ENCODE measurements at regions not wholly inside any gene's neighbourhood (a gene's known extent, or its start where the extent isn't known, plus 50 kb on each side); places are given as distances from the start of the nearest gene placed in this dataset.

GRCh38 chr18:4762330-4762729 is 307.2 kb upstream of the DLGAP1 start:
- H3K9me3 Mint-ChIP-seq (ENCODE audit: insufficient read depth) = peaks cover 5% of the 10 kb centered on the region
- H3K4me3 ChIP-seq (ENCODE audit: control extremely low read depth in 1 of 5, extremely low read depth in 1 of 5, insufficient read depth in 1 of 5, low read depth in 2 of 5, low read length in 4 of 5) = no peak overlapping the region
- ATAC-seq (ENCODE audit: low read depth) (no peak), DNase-seq (no peak)
- H3K9me3 ChIP-seq (ENCODE audit: control extremely low read depth in 1 of 3, control insufficient read depth in 2 of 3, insufficient read depth in 1 of 3, low read length in 2 of 3) = peaks cover 0 to 8% (median 0%) of the 10 kb centered on the region in 3 donors
- no peaks in the 10 kb centered on the region for H4K20me1 ChIP-seq (ENCODE audit: control insufficient read depth, insufficient read depth, low read length, poor library complexity, severe bottlenecking)
- H3K4me2 ChIP-seq (replicated peaks; ENCODE audit: low read depth, low read length, poor library complexity, severe bottlenecking) = no peak overlapping the region
- no peaks in the 10 kb centered on the region for H3K36me3 ChIP-seq (replicated peaks in 1 of 2; ENCODE audit: control extremely low read depth in 1 of 2, control insufficient read depth in 1 of 2, extremely low read depth in 1 of 2, insufficient read depth in 2 of 2, low read length in 1 of 2)
- H3K4me1 ChIP-seq (ENCODE audit: control insufficient read depth in 2 of 2, insufficient read depth in 2 of 2, low read length in 2 of 2) = no peaks in the 10 kb centered on the region
- no peak overlapping the region for H3K4me3 Mint-ChIP-seq
- no peaks in the 10 kb centered on the region for H3K79me2 ChIP-seq (ENCODE audit: control insufficient read depth, insufficient read depth, low read length)
- CTCF ChIA-PET = no interaction called here
- H3K9ac ChIP-seq (ENCODE audit: low read length) = no peak overlapping the region
- no peaks in the 10 kb centered on the region for H3K4me1 Mint-ChIP-seq
- intact Hi-C loops (cut with micrococcal nuclease) = no loop called here
- H2AFZ ChIP-seq (ENCODE audit: insufficient read depth, low read depth, low read length, poor library complexity, severe bottlenecking) = no peak overlapping the region
- 88% methylated on average over 2 of the region's 3 CpGs for WGBS (ENCODE audit: insufficient coverage)
- H3K27ac Mint-ChIP-seq = no peak overlapping the region
- H3K27me3 ChIP-seq (replicated peaks in 1 of 4; ENCODE audit: control extremely low read depth in 1 of 4, control insufficient read depth in 3 of 4, insufficient read depth in 4 of 4, low read length in 3 of 4) = no peaks in the 10 kb centered on the region
- no peak for TF ChIP-seq CTCF (IDR thresholded peaks at IDR 0.05)
- no peak for TF ChIP-seq EZH2 (IDR thresholded peaks at IDR 0.05; ENCODE audit: borderline replicate concordance, insufficient read depth, low read depth, low read length, poor library complexity, severe bottlenecking)
- no peak overlapping the region for H3K27ac ChIP-seq (ENCODE audit: low read length in 2 of 2)
- no peaks in the 10 kb centered on the region for H3K27me3 Mint-ChIP-seq
- POLR2A ChIA-PET = no interaction called here

GRCh38 chr18:4758980-4759379 is 303.9 kb upstream of the DLGAP1 start:
- WGBS (ENCODE audit: insufficient coverage) = 77% methylated on average over 4 of the region's 4 CpGs
- no peaks in the 10 kb centered on the region for H3K79me2 ChIP-seq (ENCODE audit: control insufficient read depth, insufficient read depth, low read length)
- H4K20me1 ChIP-seq (ENCODE audit: control insufficient read depth, insufficient read depth, low read length, poor library complexity, severe bottlenecking) = no peaks in the 10 kb centered on the region
- H3K9me3 ChIP-seq (ENCODE audit: control extremely low read depth in 1 of 3, control insufficient read depth in 2 of 3, insufficient read depth in 1 of 3, low read length in 2 of 3) = peaks cover 0 to 10% (median 1%) of the 10 kb centered on the region in 3 donors
- ChIA-PET POLR2A (no interaction called here), CTCF (no interaction called here)
- no peaks in the 10 kb centered on the region for H3K36me3 ChIP-seq (replicated peaks in 1 of 2; ENCODE audit: control extremely low read depth in 1 of 2, control insufficient read depth in 1 of 2, extremely low read depth in 1 of 2, insufficient read depth in 2 of 2, low read length in 1 of 2)
- no peak for TF ChIP-seq EZH2 (IDR thresholded peaks at IDR 0.05; ENCODE audit: borderline replicate concordance, insufficient read depth, low read depth, low read length, poor library complexity, severe bottlenecking)
- no peak for TF ChIP-seq CTCF (IDR thresholded peaks at IDR 0.05)
- H3K4me1 Mint-ChIP-seq = no peaks in the 10 kb centered on the region
- H3K4me1 ChIP-seq (ENCODE audit: control insufficient read depth in 2 of 2, insufficient read depth in 2 of 2, low read length in 2 of 2) = no peaks in the 10 kb centered on the region
- intact Hi-C loops (cut with micrococcal nuclease) = no loop called here
- H2AFZ ChIP-seq (ENCODE audit: insufficient read depth, low read depth, low read length, poor library complexity, severe bottlenecking) = no peak overlapping the region
- no peak overlapping the region for H3K9ac ChIP-seq (ENCODE audit: low read length)
- no peak for ATAC-seq (ENCODE audit: low read depth)
- no peaks in the 10 kb centered on the region for H3K27me3 ChIP-seq (replicated peaks in 1 of 4; ENCODE audit: control extremely low read depth in 1 of 4, control insufficient read depth in 3 of 4, insufficient read depth in 4 of 4, low read length in 3 of 4)
- no peak overlapping the region for H3K27ac Mint-ChIP-seq
- H3K4me3 ChIP-seq (ENCODE audit: control extremely low read depth in 1 of 5, extremely low read depth in 1 of 5, insufficient read depth in 1 of 5, low read depth in 2 of 5, low read length in 4 of 5) = no peak overlapping the region
- H3K4me2 ChIP-seq (replicated peaks; ENCODE audit: low read depth, low read length, poor library complexity, severe bottlenecking) = no peak overlapping the region
- peaks cover 4% of the 10 kb centered on the region for H3K9me3 Mint-ChIP-seq (ENCODE audit: insufficient read depth)
- H3K27me3 Mint-ChIP-seq = no peaks in the 10 kb centered on the region
- no peak overlapping the region for H3K4me3 Mint-ChIP-seq
- DNase-seq = no peak
- H3K27ac ChIP-seq (ENCODE audit: low read length in 2 of 2) = no peak overlapping the region

Data from B cell (primary cell).